Neuron (in vitro differentiated cells): ENCODE measurements at regions not wholly inside any gene's neighbourhood (a gene's known extent, or its start where the extent isn't known, plus 50 kb on each side); places are given as distances from the start of the nearest gene placed in this dataset.

ENCODE experiments used
- H2AFZ ChIP-seq: one replicate; pipeline ENCODE4 v1.6.1; 2013; ENCODE audit warnings: low read depth, mild to moderate bottlenecking, inconsistent platforms, low read length, moderate library complexity
- H3K27me3 ChIP-seq: one replicate; pipeline ENCODE4 v1.6.1; 2013; ENCODE audit warnings: low read length; ENCODE audit not compliant: insufficient read depth
- H3K36me3 ChIP-seq: one replicate; pipeline ENCODE4 v1.6.1; 2013; ENCODE audit warnings: low read length; ENCODE audit not compliant: insufficient read depth
- H3K4me1 ChIP-seq: one replicate; pipeline ENCODE4 v1.6.1; 2013; ENCODE audit warnings: low read length; ENCODE audit not compliant: insufficient read depth
- H3K4me3 ChIP-seq: 2 replicates; pipeline ENCODE4 v1.5.1; 2013; ENCODE audit warnings: mild to moderate bottlenecking, low read length, moderate library complexity
- H3K9me3 ChIP-seq: one replicate; pipeline ENCODE4 v1.6.1; 2013; ENCODE audit warnings: low read length

DNA sequence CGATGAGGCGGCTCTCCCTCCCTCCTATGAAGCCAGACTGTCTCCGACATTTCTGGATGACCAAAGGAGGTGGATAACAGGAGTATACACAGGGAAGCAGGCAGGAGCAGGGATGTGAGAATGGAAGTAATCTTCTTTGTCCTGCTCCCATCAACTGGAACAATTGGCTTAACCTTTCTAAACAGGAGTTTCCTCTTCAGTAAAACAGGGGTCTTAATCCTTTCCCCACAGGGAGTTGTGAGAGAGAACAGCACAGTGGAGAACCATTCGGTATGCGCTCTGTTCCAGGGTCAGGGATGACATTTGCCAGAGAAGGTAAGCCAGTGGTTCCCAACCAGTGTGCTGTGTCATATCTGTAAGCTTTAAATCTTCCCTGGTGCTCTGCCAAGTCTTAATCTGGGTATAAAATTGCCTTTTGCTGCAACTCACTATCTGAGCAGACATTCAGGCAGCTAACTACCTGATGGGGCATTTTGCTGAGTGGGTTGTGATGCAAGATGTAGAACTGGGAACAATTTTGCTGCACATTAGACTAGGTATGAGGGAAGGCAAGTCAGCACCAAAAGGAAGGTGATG, 294.8 kb upstream of the KIF2A start:
- Histone ChIP-seq H3K9me3 (no peaks in the 10 kb centered on the region), H3K4me1 (no peaks in the 10 kb centered on the region), H3K27me3 (peaks cover 12% of the 10 kb centered on the region), H3K4me3 (no peak overlapping the region), H3K36me3 (no peaks in the 10 kb centered on the region), H2AFZ (no peak overlapping the region)

DNA sequence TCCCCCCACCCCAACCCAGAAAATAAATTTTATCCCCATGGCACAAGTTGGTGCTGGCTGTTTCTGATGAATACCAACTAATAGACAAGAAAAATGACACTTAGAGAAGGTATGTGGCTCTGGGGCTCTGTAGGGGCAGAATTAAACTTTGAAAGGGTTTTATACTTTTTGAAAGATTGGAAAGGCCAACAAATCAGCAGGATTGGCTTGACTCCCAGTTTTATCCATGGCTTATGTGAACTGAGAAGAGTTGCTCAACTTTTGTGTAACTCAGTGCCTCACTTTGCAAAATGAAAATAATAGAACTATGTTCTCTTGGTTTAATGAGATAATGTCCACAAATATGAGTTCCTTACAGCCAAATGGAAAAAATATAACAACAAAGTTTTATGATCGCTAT, 288.9 kb upstream of the KIF2A start:
- H3K4me3 ChIP-seq, result no peak overlapping the region

DNA sequence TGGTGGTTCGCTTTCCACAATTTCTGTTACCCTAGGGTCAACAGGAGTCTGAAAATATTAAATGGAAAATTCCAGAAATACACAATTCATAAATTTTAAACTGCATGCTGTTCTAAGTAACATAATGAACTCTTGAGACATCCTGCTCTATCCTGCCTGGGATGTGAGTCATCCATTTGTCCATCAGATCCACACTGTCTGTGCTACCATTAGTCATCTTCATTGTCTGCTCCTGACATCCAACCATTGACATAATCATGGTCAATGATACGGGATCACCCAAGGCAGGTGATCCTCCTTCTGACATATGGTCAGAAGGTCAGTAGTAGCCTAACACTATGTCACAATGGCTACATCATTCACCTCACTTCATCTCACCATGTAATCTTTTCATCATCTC, 276.7 kb upstream of the KIF2A start:
- H3K4me3 ChIP-seq, result no peak overlapping the region
- no peaks in the 10 kb centered on the region for H3K9me3 ChIP-seq
- no peaks in the 10 kb centered on the region for H3K27me3 ChIP-seq
- no peaks in the 10 kb centered on the region for H3K4me1 ChIP-seq
- no peaks in the 10 kb centered on the region for H3K36me3 ChIP-seq
- no peak overlapping the region for H2AFZ ChIP-seq

More for the DNA sequence above, 288.9 kb upstream of the KIF2A start:
- Histone ChIP-seq H3K9me3 (no peaks in the 10 kb centered on the region), H3K4me1 (no peaks in the 10 kb centered on the region), H3K27me3 (no peaks in the 10 kb centered on the region), H3K36me3 (no peaks in the 10 kb centered on the region), H2AFZ (no peak overlapping the region)

DNA sequence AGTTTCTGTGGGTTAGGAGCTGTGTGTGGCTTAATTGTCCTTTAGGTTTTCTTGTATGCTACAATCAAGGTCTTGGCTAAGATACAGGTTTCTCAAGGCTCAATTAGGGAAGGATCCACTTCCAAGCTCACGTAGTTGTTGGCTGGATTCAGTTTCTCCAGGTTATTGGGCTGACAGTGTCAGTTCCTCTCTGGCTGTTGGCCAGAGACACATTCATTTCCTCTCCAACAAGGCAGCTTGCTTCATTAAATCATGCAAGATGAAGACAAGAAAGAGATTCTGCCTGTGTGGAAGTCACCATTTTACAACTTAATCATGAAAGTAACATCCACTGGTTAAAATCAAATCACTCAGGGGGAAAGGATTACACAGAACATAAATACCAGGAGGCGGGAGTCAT, 275.7 kb upstream of the KIF2A start:
- H3K4me3 ChIP-seq, result no peak overlapping the region
- H3K4me1 ChIP-seq, result no peaks in the 10 kb centered on the region
- H3K9me3 ChIP-seq, result no peaks in the 10 kb centered on the region

DNA sequence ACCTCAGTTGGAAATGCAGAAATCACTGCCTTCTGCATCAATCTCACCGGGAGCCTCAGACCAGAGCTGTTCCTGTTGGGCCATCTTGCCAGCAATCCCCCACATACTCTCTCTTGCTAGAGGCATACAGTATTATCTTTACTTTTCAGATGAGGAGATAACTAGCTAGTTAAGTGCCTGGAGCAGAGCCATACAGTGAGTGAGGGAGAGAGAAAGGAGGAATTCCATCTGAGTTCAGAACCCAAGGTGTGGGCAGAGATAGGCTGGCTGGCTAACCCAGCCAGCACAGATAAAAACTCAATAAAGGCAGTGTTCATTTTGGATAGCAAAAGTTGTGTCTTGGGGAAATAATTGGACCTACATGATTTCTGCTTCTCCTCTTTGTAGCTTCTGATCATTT, 268.0 kb upstream of the KIF2A start:
- Histone ChIP-seq H3K9me3 (no peaks in the 10 kb centered on the region), H3K4me3 (no peak overlapping the region), H3K27me3 (peaks cover 6% of the 10 kb centered on the region), H3K4me1 (no peaks in the 10 kb centered on the region), H3K36me3 (no peaks in the 10 kb centered on the region), H2AFZ (no peak overlapping the region)

More for the DNA sequence above, 275.7 kb upstream of the KIF2A start:
- Histone ChIP-seq H2AFZ (no peak overlapping the region), H3K27me3 (no peaks in the 10 kb centered on the region), H3K36me3 (no peaks in the 10 kb centered on the region)

DNA sequence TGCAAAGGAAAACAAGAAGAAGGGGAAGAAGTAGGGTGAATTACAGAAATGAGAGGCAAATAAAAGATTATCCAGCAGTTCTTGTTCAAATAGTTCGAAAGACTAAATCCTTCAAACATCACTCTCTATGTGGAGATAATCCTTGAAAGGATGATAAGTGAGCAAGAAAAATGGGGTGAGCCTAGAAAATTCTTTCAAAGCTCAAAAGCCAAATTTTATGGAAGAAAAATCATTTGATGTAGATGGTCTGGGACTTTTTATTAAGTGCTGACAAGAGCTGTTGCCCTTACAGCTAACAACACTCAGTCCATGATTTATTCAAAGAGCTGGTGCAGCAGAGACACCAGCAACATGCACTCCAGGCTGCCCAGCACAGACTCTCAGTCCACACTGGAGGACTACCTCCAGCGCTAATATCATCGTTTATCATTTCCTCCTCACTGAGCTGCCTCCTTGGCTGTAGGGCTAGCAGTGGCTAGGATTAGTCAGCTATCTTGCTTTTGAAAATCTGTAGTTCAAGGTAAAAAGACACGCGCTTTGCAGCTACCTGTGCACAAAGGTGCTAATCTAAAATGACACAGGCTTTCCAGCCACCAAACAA, 264.8 kb upstream of the KIF2A start:
- Histone ChIP-seq H3K4me1 (no peaks in the 10 kb centered on the region), H3K9me3 (no peaks in the 10 kb centered on the region), H3K36me3 (no peaks in the 10 kb centered on the region), H3K27me3 (peaks cover 6% of the 10 kb centered on the region), H2AFZ (no peak overlapping the region), H3K4me3 (no peak overlapping the region)

DNA sequence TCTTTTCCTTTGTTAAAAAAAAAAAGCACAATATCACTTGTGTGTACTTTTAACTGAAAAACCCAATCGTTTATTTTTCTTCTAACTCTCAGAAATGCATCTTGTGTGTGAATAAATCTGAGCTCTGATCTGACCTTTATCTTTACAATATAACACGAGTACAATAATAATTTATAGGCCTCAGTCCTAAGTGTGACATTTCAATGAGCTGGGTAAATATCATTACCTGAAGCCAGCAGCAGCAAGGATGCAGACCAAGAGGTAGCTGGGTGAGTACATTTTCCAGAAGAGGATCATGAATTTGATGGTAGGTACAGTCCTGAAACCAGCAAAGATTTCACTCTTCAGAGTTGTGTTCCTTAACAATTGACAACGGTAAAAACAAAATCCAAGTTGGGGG, 264.0 kb upstream of the KIF2A start:
- no peaks in the 10 kb centered on the region for H3K4me1 ChIP-seq
- peaks cover 6% of the 10 kb centered on the region for H3K27me3 ChIP-seq
- no peak overlapping the region for H2AFZ ChIP-seq
- H3K9me3 ChIP-seq, result no peaks in the 10 kb centered on the region
- no peaks in the 10 kb centered on the region for H3K36me3 ChIP-seq
- H3K4me3 ChIP-seq, result no peak overlapping the region

DNA sequence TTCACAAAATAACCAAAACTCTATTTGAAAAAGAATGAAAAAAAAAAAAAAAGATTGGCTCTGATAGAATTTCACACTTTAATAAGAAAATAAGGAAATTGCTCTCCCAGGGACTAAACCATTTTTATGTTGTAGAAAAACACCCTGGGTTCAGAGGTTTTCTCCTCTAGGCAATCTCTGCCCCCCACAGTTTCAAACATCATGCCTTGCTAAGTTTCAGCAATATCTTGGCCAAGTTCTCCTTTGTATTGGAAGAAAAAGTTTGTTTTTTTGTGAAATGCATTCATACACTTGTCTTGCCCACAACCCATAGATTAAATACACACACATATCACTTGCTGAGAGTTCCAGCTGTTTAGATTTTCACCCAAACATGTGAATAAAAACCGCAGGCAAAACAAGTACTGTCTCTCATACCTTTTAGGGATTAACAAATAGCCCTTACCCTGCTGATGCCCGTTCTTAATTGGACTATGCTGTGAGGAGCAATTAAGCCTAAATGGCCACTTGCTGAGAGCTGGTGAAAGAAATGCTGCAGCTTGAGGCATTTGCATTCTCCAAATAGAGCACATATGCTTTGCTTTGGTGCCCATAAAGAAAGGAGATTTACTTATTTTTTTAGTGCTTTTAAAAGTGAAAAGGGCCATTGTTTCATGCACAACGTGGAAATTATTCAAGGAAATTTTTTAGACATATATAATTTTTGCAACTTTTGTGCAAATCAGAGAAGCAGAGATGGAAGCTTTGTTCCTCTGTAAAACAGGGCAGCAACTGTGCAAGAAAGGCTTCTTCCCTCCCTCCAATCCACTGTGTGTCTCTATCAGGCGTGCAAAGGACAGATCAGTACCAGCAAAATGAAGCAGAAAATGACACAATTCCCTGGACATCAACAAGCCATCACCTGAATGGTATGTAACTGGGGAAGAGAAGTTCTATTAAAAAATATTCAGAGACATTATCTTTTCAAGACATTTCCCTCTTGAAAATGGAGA, 262.4 kb upstream of the KIF2A start:
- Histone ChIP-seq H3K36me3 (no peaks in the 10 kb centered on the region), H2AFZ (no peak overlapping the region), H3K27me3 (peaks cover 6% of the 10 kb centered on the region), H3K4me1 (no peaks in the 10 kb centered on the region), H3K4me3 (no peak overlapping the region), H3K9me3 (no peaks in the 10 kb centered on the region)

DNA sequence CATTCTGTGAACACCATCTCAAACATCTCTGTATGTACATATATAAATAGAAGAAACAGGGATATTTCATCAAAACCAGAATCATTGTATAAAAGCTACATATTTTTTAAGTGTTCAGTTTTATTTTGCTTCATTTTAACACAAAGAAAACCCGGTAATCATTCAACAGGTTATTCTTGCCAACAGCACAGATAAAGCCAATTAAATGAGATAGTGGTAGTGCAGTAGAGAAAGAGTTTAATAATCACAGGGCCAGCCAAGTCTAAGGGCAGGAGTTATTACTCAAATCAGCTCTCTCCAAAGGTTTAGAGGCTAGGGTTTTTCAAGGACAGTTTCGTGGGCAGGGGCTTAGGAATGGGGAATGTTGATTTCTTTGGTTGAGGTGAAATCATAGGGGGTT, 261.0 kb upstream of the KIF2A start:
- Histone ChIP-seq H3K36me3 (no peaks in the 10 kb centered on the region), H3K4me1 (no peaks in the 10 kb centered on the region), H3K9me3 (no peaks in the 10 kb centered on the region), H3K27me3 (no peaks in the 10 kb centered on the region), H2AFZ (no peak overlapping the region), H3K4me3 (no peak overlapping the region)

DNA sequence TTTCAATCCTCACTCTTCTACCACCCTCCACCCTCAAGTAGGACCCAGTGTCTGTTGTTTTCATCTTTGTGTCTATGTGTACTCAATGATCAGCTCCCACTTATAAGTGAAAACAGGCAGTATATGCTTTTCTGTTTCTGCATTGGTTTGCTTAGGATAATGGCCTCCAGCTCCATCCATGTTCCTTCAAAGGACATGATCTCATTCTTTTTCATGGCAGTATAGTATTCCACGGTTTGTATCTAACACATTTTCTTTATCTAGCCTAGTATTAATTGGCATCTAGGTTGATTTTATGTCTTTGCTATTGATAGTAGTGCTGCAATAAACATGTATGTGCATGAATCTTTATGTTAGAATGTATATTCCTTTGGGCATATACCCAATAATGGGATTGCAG, 259.8 kb upstream of the KIF2A start:
- no peaks in the 10 kb centered on the region for H3K27me3 ChIP-seq
- H2AFZ ChIP-seq, result no peak overlapping the region
- H3K36me3 ChIP-seq, result no peaks in the 10 kb centered on the region
- H3K4me3 ChIP-seq, result no peak overlapping the region
- H3K4me1 ChIP-seq, result no peaks in the 10 kb centered on the region
- no peaks in the 10 kb centered on the region for H3K9me3 ChIP-seq

DNA sequence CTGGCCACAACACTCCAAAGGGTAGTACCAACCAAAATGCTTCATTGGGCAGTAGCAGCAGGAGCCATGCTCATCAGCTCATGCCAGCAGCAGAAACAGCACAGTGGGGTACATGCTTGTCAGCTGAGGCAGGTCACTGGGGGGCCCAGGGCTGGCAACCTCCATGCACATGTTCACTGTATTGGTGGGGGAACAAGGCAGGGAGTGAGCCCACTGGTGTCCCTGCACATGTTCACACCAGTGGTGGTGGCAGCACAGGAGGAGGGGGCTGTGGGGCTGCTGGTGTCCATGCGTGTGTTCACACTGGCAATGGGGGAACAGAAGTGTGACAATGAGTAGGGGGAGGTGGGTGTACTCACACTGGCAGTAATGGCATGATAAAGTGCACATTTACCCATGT, 254.3 kb upstream of the KIF2A start:
- H3K27me3 ChIP-seq, result no peaks in the 10 kb centered on the region
- no peaks in the 10 kb centered on the region for H3K4me1 ChIP-seq
- H2AFZ ChIP-seq, result no peak overlapping the region
- no peaks in the 10 kb centered on the region for H3K9me3 ChIP-seq
- no peaks in the 10 kb centered on the region for H3K36me3 ChIP-seq
- no peak overlapping the region for H3K4me3 ChIP-seq

DNA sequence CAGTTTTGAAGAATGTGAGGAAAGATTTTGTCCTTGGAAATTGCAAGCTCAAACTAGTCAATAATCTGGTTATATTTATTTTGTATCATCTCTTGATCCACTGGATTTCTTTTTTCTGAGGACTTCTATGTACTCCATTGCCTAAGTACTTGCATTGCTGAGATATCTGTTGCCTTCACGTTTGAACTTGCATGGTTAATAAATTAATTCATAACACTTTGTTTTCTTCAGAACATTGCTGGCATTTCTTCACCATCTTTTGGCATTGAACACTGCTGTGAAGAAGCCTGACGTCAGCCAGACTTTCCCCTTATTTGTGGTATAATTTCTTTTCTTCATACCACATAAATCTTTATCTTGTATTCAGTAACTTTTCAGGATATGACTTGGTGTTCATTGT, 246.0 kb upstream of the KIF2A start:
- H3K36me3 ChIP-seq, result no peaks in the 10 kb centered on the region
- H3K27me3 ChIP-seq, result no peaks in the 10 kb centered on the region
- H3K4me1 ChIP-seq, result peaks cover 6% of the 10 kb centered on the region
- H2AFZ ChIP-seq, result no peak overlapping the region
- no peak overlapping the region for H3K4me3 ChIP-seq
- H3K9me3 ChIP-seq, result no peaks in the 10 kb centered on the region

DNA sequence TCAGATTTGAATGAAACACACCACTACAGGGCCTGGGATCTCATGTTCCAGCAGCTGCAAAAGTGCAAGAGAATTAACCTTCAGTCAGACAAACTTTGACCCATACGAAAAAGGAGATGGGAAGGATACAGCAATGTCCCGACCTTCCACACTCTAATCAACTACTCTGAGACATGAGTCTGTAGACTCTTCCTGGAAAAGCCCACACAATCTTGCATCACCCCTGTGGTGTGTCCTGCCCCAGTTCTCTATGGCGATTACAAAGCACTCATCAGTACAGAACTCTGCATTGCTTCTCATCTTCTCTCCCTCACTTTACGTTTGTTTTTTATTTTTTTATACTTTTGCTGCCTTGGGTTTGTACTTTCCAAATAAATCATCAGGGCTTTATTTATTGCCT, 241.0 kb upstream of the KIF2A start:
- Histone ChIP-seq H3K9me3 (no peaks in the 10 kb centered on the region), H3K4me3 (no peak overlapping the region), H3K4me1 (peaks cover 8% of the 10 kb centered on the region), H3K27me3 (no peaks in the 10 kb centered on the region), H2AFZ (no peak overlapping the region), H3K36me3 (no peaks in the 10 kb centered on the region)
